ENCODE measurements at regions not wholly inside any gene's neighbourhood (a gene's known extent, or its start where the extent isn't known, plus 50 kb on each side); places are given as distances from the start of the nearest gene placed in this dataset.

DNA sequence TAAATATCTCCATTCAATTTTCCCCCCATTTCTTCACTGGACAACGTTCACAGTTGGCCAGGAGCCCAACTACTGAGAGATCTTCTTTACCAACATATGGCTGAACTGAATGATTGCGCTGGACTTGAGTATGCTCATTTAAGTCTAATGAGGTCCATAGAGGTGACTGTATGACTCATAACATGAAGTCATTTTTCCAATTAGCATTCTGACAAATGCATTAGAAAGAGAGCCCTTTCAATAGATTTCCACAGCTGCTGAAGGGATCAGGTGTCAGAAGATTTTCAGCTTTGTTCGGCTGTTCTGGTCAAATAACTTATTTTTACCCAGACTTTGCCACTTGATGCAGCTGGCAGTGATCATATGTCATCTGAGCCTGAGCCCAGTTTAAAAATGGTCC lies 438.0 kb downstream of the ETV1 start:
- Histone ChIP-seq H3K36me3 (ENCODE audit: control insufficient read depth in 2 of 2, extremely low read depth in 1 of 2, insufficient read depth in 2 of 2, low read length in 2 of 2) (no peaks in the 10 kb centered on the region), H3K9ac (replicated peaks; ENCODE audit: extremely low read depth, insufficient read depth, low read length) (no peak overlapping the region), H3K4me2 (ENCODE audit: insufficient read depth, low read length) (no peak overlapping the region), H3K4me3 (replicated peaks in 1 of 3; ENCODE audit: insufficient read depth in 1 of 3, low read depth in 1 of 3, low read length in 3 of 3) (no peak overlapping the region), H3K79me2 (ENCODE audit: control insufficient read depth, insufficient read depth, low read length) (no peaks in the 10 kb centered on the region), H3K27me3 (ENCODE audit: control insufficient read depth in 2 of 2, insufficient read depth in 2 of 2, low read length in 2 of 2) (no peaks in the 10 kb centered on the region), H4K20me1 (replicated peaks; ENCODE audit: control insufficient read depth, extremely low read depth, insufficient read depth, low read length) (no peaks in the 10 kb centered on the region), H3K9me3 (replicated peaks; ENCODE audit: control insufficient read depth, insufficient read depth, low read length) (no peaks in the 10 kb centered on the region), H3K27ac (ENCODE audit: insufficient read depth, low read depth, low read length) (no peak overlapping the region), H3K4me1 (ENCODE audit: control insufficient read depth, extremely low read depth, insufficient read depth, low read length) (no peaks in the 10 kb centered on the region), H3K9me1 (replicated peaks; ENCODE audit: control insufficient read depth, extremely low read depth, insufficient read depth, low read length) (no peaks in the 10 kb centered on the region), H2AFZ (ENCODE audit: low read depth, low read length) (no peak overlapping the region)
- ChIA-PET CTCF (no interaction called here), POLR2A (no interaction called here)
- dilution Hi-C loops (cut with MboI; ENCODE audit: extremely low pct_ligation_motif_present, low sequenced_read_pairs) (no loop called here), intact Hi-C loops (cut with micrococcal nuclease) (no loop called here)
- FAIRE-seq (no peak), DNase-seq (ENCODE audit: low read depth, low spot score) (no peak)
- TF ChIP-seq POLR2A (IDR thresholded peaks at IDR 0.05; ENCODE audit: low read depth, low read length) (no peak), JUN (IDR thresholded peaks at IDR 0.05; ENCODE audit: borderline replicate concordance, insufficient read depth, insufficient read length, low read depth) (no peak), EZH2 (IDR thresholded peaks at IDR 0.05; ENCODE audit: borderline replicate concordance, low read depth, low read length, severe bottlenecking) (no peak), POLR2AphosphoS5 (IDR thresholded peaks at IDR 0.05; ENCODE audit: insufficient read depth, low read depth, low read length) (no peak), FOS (IDR thresholded peaks at IDR 0.05; ENCODE audit: borderline replicate concordance, insufficient read depth, low read length) (no peak), MYC (IDR thresholded peaks at IDR 0.05; ENCODE audit: low read depth, low read length) (no peak), GATA2 (IDR thresholded peaks at IDR 0.05; ENCODE audit: insufficient read depth, insufficient read length, low read depth, low read length) (no peak)
- TF ChIP-seq, protein P1, sequence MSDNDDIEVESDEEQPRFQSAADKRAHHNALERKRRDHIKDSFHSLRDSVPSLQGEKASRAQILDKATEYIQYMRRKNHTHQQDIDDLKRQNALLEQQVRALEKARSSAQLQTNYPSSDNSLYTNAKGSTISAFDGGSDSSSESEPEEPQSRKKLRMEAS (IDR thresholded peaks at IDR 0.05; ENCODE audit: insufficient read depth, insufficient read length) = no peak
- TF ChIP-seq, protein P2, sequence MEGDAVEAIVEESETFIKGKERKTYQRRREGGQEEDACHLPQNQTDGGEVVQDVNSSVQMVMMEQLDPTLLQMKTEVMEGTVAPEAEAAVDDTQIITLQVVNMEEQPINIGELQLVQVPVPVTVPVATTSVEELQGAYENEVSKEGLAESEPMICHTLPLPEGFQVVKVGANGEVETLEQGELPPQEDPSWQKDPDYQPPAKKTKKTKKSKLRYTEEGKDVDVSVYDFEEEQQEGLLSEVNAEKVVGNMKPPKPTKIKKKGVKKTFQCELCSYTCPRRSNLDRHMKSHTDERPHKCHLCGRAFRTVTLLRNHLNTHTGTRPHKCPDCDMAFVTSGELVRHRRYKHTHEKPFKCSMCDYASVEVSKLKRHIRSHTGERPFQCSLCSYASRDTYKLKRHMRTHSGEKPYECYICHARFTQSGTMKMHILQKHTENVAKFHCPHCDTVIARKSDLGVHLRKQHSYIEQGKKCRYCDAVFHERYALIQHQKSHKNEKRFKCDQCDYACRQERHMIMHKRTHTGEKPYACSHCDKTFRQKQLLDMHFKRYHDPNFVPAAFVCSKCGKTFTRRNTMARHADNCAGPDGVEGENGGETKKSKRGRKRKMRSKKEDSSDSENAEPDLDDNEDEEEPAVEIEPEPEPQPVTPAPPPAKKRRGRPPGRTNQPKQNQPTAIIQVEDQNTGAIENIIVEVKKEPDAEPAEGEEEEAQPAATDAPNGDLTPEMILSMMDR (IDR thresholded peaks at IDR 0.05; ENCODE audit: extremely low read depth in 1 of 2, insufficient read depth in 1 of 2, low read depth in 1 of 2, low read length in 2 of 2) = no peak
- BruUV-seq (replicated peaks) = no TSS peak

Measured in endothelial cell of umbilical vein (primary cell).